Lower leg skin (tissue), 3 donors: ENCODE measurements at regions not wholly inside any gene's neighbourhood (a gene's known extent, or its start where the extent isn't known, plus 50 kb on each side); places are given as distances from the start of the nearest gene placed in this dataset.

Experiments used
- CTCF ChIP-seq, 3 donors: fragments of 450-650 bp; IDR thresholded peaks; one replicate each; pipeline ENCODE4 v1.5.1; 2016; ENCODE audit warnings: antibody characterized with exemption in 3 of 3, mild to moderate bottlenecking in 3 of 3, moderate library complexity in 2 of 3
- POLR2A ChIP-seq, 2 donors: fragments of 450-650 bp; IDR thresholded peaks; one replicate each; pipeline ENCODE4 v1.6.1; 2016 to 2017; ENCODE audit warnings: antibody characterized with exemption in 2 of 2, mild to moderate bottlenecking in 1 of 2, moderate library complexity in 1 of 2

- TF ChIP-seq CTCF (IDR thresholded peaks at IDR 0.05) (no peak), POLR2A (IDR thresholded peaks at IDR 0.05) (no peak)
These were observed 75.1 kb downstream of the CRPPA start for GRCh38 chr7:16345979-16346958.
